Neuron (in vitro differentiated cells): ENCODE measurements at regions not wholly inside any gene's neighbourhood (a gene's known extent, or its start where the extent isn't known, plus 50 kb on each side); places are given as distances from the start of the nearest gene placed in this dataset.
"Not testable (repeated sequence)": the region's sequence is repeated elsewhere in the genome, so short reads cannot be mapped to it uniquely, and the experiment has no call there.

Experiments
- H2AFZ ChIP-seq: one replicate; pipeline ENCODE4 v1.6.1; 2013; ENCODE audit warnings: low read depth, mild to moderate bottlenecking, inconsistent platforms, low read length, moderate library complexity
- H3K27me3 ChIP-seq: one replicate; pipeline ENCODE4 v1.6.1; 2013; ENCODE audit warnings: low read length; ENCODE audit not compliant: insufficient read depth
- H3K36me3 ChIP-seq: one replicate; pipeline ENCODE4 v1.6.1; 2013; ENCODE audit warnings: low read length; ENCODE audit not compliant: insufficient read depth
- H3K4me1 ChIP-seq: one replicate; pipeline ENCODE4 v1.6.1; 2013; ENCODE audit warnings: low read length; ENCODE audit not compliant: insufficient read depth
- H3K4me3 ChIP-seq: 2 replicates; pipeline ENCODE4 v1.5.1; 2013; ENCODE audit warnings: mild to moderate bottlenecking, low read length, moderate library complexity
- H3K9me3 ChIP-seq: one replicate; pipeline ENCODE4 v1.6.1; 2013; ENCODE audit warnings: low read length

- no peak overlapping the region for H3K4me3 ChIP-seq
- H2AFZ ChIP-seq, result no peak overlapping the region
- no peaks in the 10 kb centered on the region for H3K36me3 ChIP-seq
- H3K4me1 ChIP-seq, result no peaks in the 10 kb centered on the region
- no peaks in the 10 kb centered on the region for H3K9me3 ChIP-seq
- H3K27me3 ChIP-seq, result no peaks in the 10 kb centered on the region
These were observed 71.2 kb upstream of the SOX14 start for GRCh38 chr3:137692803-137693431.

GRCh38 chr3:137693791-137694190 is 70.3 kb upstream of the SOX14 start:
- Histone ChIP-seq H3K36me3 (no peaks in the 10 kb centered on the region), H2AFZ (no peak overlapping the region), H3K27me3 (no peaks in the 10 kb centered on the region), H3K4me3 (no peak overlapping the region), H3K4me1 (no peaks in the 10 kb centered on the region), H3K9me3 (no peaks in the 10 kb centered on the region)

- no peaks in the 10 kb centered on the region for H3K9me3 ChIP-seq
- no peak overlapping the region for H3K4me3 ChIP-seq
- H2AFZ ChIP-seq, result no peak overlapping the region
- no peaks in the 10 kb centered on the region for H3K27me3 ChIP-seq
- H3K36me3 ChIP-seq, result no peaks in the 10 kb centered on the region
- H3K4me1 ChIP-seq, result no peaks in the 10 kb centered on the region
These were observed 69.3 kb upstream of the SOX14 start for GRCh38 chr3:137694836-137695235.

GRCh38 chr3:137695351-137695750 is 68.8 kb upstream of the SOX14 start:
- Histone ChIP-seq H3K4me3 (no peak overlapping the region), H2AFZ (no peak overlapping the region), H3K36me3 (no peaks in the 10 kb centered on the region), H3K27me3 (no peaks in the 10 kb centered on the region), H3K4me1 (no peaks in the 10 kb centered on the region), H3K9me3 (no peaks in the 10 kb centered on the region)

- H3K27me3 ChIP-seq, result no peaks in the 10 kb centered on the region
- H3K4me3 ChIP-seq, result no peak overlapping the region
- no peaks in the 10 kb centered on the region for H3K9me3 ChIP-seq
- no peaks in the 10 kb centered on the region for H3K36me3 ChIP-seq
- H3K4me1 ChIP-seq, result no peaks in the 10 kb centered on the region
- H2AFZ ChIP-seq, result no peak overlapping the region
These were observed 55.0 kb upstream of the SOX14 start for GRCh38 chr3:137709011-137709601.

GRCh38 chr3:137713965-137714364 is 50.1 kb upstream of the SOX14 start:
- H3K36me3 ChIP-seq, H3K9me3 ChIP-seq, H3K4me3 ChIP-seq, H3K27me3 ChIP-seq, H3K4me1 ChIP-seq, H2AFZ ChIP-seq: not testable (repeated sequence)
